Gastrocnemius medialis (tissue), 4 donors: ENCODE measurements at regions not wholly inside any gene's neighbourhood (a gene's known extent, or its start where the extent isn't known, plus 50 kb on each side); places are given as distances from the start of the nearest gene placed in this dataset.

Source experiments
- ATAC-seq, 2 donors: fragments of 150-250 bp; one replicate each; pipeline ENCODE4 v1.9.1; 2016
- DNase-seq, 2 donors: peaks; one replicate each; pipeline ENCODE4 v3.0.0-alpha.2; 2019
- H3K27ac ChIP-seq, 4 donors: fragments of 200-600 bp; sonication (generic); 1 replicate in 1 of 4; 2 replicates in 3 of 4; pipeline ENCODE4 v1.5.1; 2016 to 2018; ENCODE audit warnings: mild to moderate bottlenecking in 2 of 4, moderate library complexity in 1 of 4
- H3K27me3 ChIP-seq, 3 donors: fragments of 200-600 bp; sonication (generic) in 2 of 3; 1 replicate in 1 of 3; 2 replicates in 2 of 3; pipeline versions ENCODE4 v1.5.1 to v1.6.0; 2016 to 2019; ENCODE audit warnings: mild to moderate bottlenecking in 1 of 3, moderate library complexity in 1 of 3
- H3K36me3 ChIP-seq, 2 donors: fragments of 200-600 bp; sonication (generic) in 1 of 2; one replicate each; pipeline ENCODE4 v1.5.1; 2017 to 2018
- H3K4me1 ChIP-seq, 2 donors: fragments of 200-600 bp; sonication (generic) in 1 of 2; one replicate each; pipeline ENCODE4 v1.5.1; 2016 to 2017; ENCODE audit warnings: mild to moderate bottlenecking in 2 of 2
- H3K4me3 ChIP-seq, 4 donors: fragments of 200-600 bp; sonication (generic) in 3 of 4; 1 replicate in 1 of 4; 2 replicates in 3 of 4; pipeline ENCODE4 v1.5.1; 2016 to 2019; ENCODE audit warnings: mild to moderate bottlenecking in 2 of 4
- H3K9me3 ChIP-seq, 3 donors: fragments of 200-600 bp; sonication (generic) in 2 of 3; 1 replicate in 1 of 3; 2 replicates in 2 of 3; pipeline ENCODE4 v1.5.1; 2016 to 2019
- POLR2A ChIP-seq, 2 donors: fragments of 450-650 bp; IDR thresholded peaks; one replicate each; pipeline ENCODE4 v1.6.1; 2017; ENCODE audit warnings: antibody characterized with exemption in 2 of 2, mild to moderate bottlenecking in 2 of 2, moderate library complexity in 2 of 2
- in situ Hi-C, 4 donors: fragments of 200-750 bp; cut with MboI; loops; one replicate each; pipeline versions ENCODE4 v1.15.0 to v1.8.0; 2017; ENCODE audit warnings: low sequenced_read_pairs in 4 of 4
- intact Hi-C: fragments of 100-400 bp; cut with DNase I; formaldehyde crosslinking; loops from one replicate; pipeline ENCODE4 v1.15.1; 2023; ENCODE audit warnings: low total_unique reads
- TF ChIP-seq, protein P1 (sequence below), 5 experiments: fragments of 450-650 bp in 3 of 5; fragments of 200-600 bp in 2 of 5; sonication (generic) in 2 of 5; IDR thresholded peaks in 4 of 5; conservative IDR thresholded peaks in 1 of 5; 1 replicate in 4 of 5; 2 replicates in 1 of 5; pipeline ENCODE4 v1.5.1; 2016 to 2019; ENCODE audit warnings: antibody characterized with exemption in 5 of 5, mild to moderate bottlenecking in 3 of 5, moderate library complexity in 3 of 5

DNA sequence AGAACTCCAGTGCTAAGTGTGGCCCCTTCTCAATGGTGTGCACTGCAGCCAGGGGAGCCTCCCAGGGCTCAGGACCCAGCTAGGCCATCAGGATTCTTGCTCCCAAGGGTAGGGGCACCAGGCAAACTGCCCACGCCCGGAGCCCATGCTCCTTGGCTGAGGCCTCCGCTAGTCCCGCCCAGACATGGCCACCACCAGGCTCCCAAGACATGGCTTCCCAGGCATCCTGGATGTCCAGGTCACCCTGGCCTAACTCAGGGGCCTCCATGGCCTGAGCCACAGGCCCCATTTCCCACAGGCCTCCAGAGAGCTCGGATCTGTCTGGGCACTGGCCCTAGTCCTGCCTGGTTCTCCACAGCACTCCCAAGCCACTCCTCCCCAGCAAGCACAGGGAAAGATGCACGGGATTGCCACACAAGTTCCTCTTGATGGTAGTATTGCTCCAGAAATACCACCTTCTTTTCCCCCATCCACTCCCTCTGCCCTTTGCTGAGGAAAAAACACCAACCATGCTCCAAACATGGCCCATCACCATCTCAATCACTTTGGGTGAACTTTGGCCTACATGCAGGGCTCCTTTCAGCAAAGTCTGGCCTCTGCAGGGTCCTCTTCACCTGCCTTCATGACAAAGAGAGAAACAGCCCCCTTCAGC is 274.7 kb upstream of the AGTR2 start:
- no peak overlapping the region for H3K27ac ChIP-seq
- no peaks in the 10 kb centered on the region for H3K27me3 ChIP-seq
- no peak for ATAC-seq
- in situ Hi-C loops (no loop called here), intact Hi-C loops (no loop called here)
- no peak for TF ChIP-seq POLR2A (IDR thresholded peaks at IDR 0.05)
- TF ChIP-seq, protein P1, sequence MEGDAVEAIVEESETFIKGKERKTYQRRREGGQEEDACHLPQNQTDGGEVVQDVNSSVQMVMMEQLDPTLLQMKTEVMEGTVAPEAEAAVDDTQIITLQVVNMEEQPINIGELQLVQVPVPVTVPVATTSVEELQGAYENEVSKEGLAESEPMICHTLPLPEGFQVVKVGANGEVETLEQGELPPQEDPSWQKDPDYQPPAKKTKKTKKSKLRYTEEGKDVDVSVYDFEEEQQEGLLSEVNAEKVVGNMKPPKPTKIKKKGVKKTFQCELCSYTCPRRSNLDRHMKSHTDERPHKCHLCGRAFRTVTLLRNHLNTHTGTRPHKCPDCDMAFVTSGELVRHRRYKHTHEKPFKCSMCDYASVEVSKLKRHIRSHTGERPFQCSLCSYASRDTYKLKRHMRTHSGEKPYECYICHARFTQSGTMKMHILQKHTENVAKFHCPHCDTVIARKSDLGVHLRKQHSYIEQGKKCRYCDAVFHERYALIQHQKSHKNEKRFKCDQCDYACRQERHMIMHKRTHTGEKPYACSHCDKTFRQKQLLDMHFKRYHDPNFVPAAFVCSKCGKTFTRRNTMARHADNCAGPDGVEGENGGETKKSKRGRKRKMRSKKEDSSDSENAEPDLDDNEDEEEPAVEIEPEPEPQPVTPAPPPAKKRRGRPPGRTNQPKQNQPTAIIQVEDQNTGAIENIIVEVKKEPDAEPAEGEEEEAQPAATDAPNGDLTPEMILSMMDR (IDR thresholded peaks at IDR 0.05 in 4 of 5, conservative IDR thresholded peaks at IDR 0.05 in 1 of 5) = no peak
- H3K9me3 ChIP-seq = no peaks in the 10 kb centered on the region
- no peaks in the 10 kb centered on the region for H3K36me3 ChIP-seq
- no peak for DNase-seq
- H3K4me1 ChIP-seq = no peaks in the 10 kb centered on the region
- H3K4me3 ChIP-seq = no peak overlapping the region

DNA sequence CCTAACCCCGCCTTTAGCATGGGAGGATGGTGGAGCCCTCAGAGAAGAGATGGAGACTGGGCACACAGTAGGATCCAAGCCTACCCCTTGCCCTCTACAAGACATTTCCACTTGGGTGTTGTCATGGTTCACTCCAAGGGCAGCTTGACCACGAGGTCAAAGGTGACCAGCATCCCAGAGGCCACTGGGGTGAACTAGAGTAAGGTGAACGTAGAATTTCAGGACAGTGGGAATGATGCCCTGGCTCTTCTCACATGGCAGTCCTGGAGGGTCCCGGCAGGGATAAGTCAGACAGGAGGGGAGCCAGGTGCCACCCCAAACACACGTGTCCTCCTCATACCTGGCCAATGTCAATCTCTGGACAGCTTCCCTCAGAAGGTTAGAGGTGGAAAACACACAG is 274.2 kb upstream of the AGTR2 start:
- intact Hi-C loops = no loop called here
- H3K27ac ChIP-seq = no peak overlapping the region

DNA sequence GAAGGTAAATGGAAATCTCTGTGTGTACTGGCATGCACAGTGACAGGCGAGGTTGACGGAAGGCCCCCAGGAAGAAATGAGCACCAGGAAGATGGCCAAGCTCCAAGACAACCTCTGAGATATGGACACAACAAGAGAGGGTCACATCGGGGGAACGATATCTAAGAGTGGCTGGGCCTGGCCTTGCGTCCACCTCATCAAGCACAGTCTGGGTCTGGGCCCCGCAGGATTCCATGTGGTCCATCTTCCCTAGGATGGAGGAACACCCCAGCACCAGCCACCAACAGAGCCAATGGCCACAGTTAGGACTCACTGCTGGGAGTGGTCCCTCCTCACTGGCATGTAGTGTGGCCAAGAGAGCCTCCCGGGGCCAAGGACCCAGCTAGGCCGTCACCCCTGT is 272.6 kb upstream of the AGTR2 start:
- H3K27me3 ChIP-seq = no peaks in the 10 kb centered on the region

More for the DNA sequence above, 274.2 kb upstream of the AGTR2 start:
- H3K4me1 ChIP-seq = no peaks in the 10 kb centered on the region
- H3K9me3 ChIP-seq = no peaks in the 10 kb centered on the region
- H3K4me3 ChIP-seq = no peak overlapping the region
- no peak for TF ChIP-seq POLR2A (IDR thresholded peaks at IDR 0.05)
- TF ChIP-seq, protein P1 (IDR thresholded peaks at IDR 0.05 in 4 of 5, conservative IDR thresholded peaks at IDR 0.05 in 1 of 5) = no peak
- DNase-seq (no peak), ATAC-seq (no peak)
- no peaks in the 10 kb centered on the region for H3K27me3 ChIP-seq
- no peaks in the 10 kb centered on the region for H3K36me3 ChIP-seq
- in situ Hi-C loops = no loop called here

DNA sequence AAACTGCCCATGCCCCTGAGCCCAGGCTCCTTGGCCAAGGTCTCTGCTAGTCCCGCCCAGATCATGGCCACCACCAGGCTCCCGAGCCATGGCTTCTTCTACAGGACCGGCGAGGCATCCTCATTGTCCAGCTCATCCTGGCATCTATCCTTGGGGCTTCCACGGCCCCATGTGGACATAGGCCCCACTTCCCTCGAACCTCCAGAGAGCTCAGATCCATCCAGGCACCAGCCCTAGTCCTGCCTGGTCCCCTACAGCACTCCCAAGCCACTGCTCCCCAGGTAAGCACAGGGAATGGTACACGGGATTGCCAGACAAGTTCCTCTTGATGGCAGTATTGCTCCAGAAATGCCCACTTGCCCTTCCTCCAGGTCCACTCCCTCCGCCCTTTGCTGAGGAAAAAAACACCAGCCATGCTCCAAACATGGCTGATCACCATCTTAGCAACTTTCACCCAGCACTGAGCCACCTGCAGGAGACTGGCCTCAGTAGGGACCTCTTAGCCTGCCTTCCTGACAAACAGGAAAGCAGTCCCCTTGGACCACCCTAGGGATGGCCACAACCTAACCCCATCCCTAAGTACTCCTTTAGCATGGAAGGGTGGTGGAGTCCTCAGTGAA is 272.1 kb upstream of the AGTR2 start:
- in situ Hi-C loops (no loop called here), intact Hi-C loops (no loop called here)
- Histone ChIP-seq H3K27ac (no peak overlapping the region), H3K36me3 (no peaks in the 10 kb centered on the region), H3K27me3 (no peaks in the 10 kb centered on the region), H3K4me3 (no peak overlapping the region), H3K4me1 (no peaks in the 10 kb centered on the region), H3K9me3 (no peaks in the 10 kb centered on the region)
- DNase-seq (no peak), ATAC-seq (no peak)
- TF ChIP-seq, protein P1 (IDR thresholded peaks at IDR 0.05 in 4 of 5, conservative IDR thresholded peaks at IDR 0.05 in 1 of 5) = peak in 3 of 5 experiments; percentile 20 to 66 (median 34)
- TF ChIP-seq POLR2A (IDR thresholded peaks at IDR 0.05) = no peak

More for the DNA sequence above, 272.6 kb upstream of the AGTR2 start:
- DNase-seq (no peak), ATAC-seq (no peak)
- H3K27ac ChIP-seq = no peak overlapping the region
- in situ Hi-C loops (no loop called here), intact Hi-C loops (no loop called here)
- no peaks in the 10 kb centered on the region for H3K9me3 ChIP-seq
- H3K36me3 ChIP-seq = no peaks in the 10 kb centered on the region
- H3K4me3 ChIP-seq = no peak overlapping the region
- H3K4me1 ChIP-seq = no peaks in the 10 kb centered on the region
- TF ChIP-seq, protein P1 (IDR thresholded peaks at IDR 0.05 in 4 of 5, conservative IDR thresholded peaks at IDR 0.05 in 1 of 5) = no peak
- TF ChIP-seq POLR2A (IDR thresholded peaks at IDR 0.05) = no peak
